Hepatocyte (in vitro differentiated cells): ENCODE measurements at regions not wholly inside any gene's neighbourhood (a gene's known extent, or its start where the extent isn't known, plus 50 kb on each side); places are given as distances from the start of the nearest gene placed in this dataset.

Experiments used
- EZH2phosphoT487 ChIP-seq: fragments of 200-600 bp; sonication (generic); IDR thresholded peaks from one replicate; pipeline ENCODE4 v1.6.1; 2018; ENCODE audit warnings: antibody characterized with exemption, mild to moderate bottlenecking, low read depth, moderate library complexity; ENCODE audit not compliant: unreplicated experiment, severe bottlenecking
- TF ChIP-seq, protein P1 (sequence below): fragments of 200-600 bp; sonication (generic); IDR thresholded peaks from 2 replicates; pipeline ENCODE4 v1.5.1; 2016; ENCODE audit warnings: antibody characterized with exemption, mild to moderate bottlenecking; ENCODE audit not compliant: poor library complexity

DNA sequence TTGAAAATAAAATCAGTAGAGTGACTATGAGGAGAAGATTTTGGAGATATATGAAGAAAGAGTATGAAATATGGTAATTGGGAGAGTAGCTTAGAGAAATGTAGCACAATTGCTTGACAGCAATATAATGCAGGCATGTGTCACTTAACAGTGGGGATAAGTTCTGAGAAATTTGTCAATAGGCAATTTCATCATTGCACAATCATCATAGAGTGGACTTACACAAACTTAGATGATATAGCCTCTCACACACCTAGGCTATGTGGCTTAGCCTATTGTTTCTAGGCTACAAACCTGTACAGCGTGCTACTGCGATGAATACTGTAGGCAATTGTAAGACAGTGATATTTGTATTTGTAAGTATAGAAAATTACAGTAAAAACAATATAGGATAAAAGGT, 573.6 kb downstream of the JRKL start:
- TF ChIP-seq, protein P1, sequence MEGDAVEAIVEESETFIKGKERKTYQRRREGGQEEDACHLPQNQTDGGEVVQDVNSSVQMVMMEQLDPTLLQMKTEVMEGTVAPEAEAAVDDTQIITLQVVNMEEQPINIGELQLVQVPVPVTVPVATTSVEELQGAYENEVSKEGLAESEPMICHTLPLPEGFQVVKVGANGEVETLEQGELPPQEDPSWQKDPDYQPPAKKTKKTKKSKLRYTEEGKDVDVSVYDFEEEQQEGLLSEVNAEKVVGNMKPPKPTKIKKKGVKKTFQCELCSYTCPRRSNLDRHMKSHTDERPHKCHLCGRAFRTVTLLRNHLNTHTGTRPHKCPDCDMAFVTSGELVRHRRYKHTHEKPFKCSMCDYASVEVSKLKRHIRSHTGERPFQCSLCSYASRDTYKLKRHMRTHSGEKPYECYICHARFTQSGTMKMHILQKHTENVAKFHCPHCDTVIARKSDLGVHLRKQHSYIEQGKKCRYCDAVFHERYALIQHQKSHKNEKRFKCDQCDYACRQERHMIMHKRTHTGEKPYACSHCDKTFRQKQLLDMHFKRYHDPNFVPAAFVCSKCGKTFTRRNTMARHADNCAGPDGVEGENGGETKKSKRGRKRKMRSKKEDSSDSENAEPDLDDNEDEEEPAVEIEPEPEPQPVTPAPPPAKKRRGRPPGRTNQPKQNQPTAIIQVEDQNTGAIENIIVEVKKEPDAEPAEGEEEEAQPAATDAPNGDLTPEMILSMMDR: no peak
- TF ChIP-seq EZH2phosphoT487: no peak
